ENCODE measurements at regions not wholly inside any gene's neighbourhood (a gene's known extent, or its start where the extent isn't known, plus 50 kb on each side); places are given as distances from the start of the nearest gene placed in this dataset.

GRCh38 chr5:143931476-143931875, 119.5 kb downstream of the HMHB1 start:
- no peaks in the 10 kb centered on the region for H3K4me1 ChIP-seq (ENCODE audit: control insufficient read depth, insufficient read depth, low read length)
- no peak overlapping the region for H3K4me3 ChIP-seq
- no peaks in the 10 kb centered on the region; the same call in 2 of the 3 replicates for H3K9me3 ChIP-seq (replicated peaks; ENCODE audit: control insufficient read depth, insufficient read depth, low read length)
- H3K79me2 ChIP-seq (ENCODE audit: control insufficient read depth, insufficient read depth, low read length) = no peaks in the 10 kb centered on the region
- no TSS peak for BruUV-seq (replicated peaks)
- ChIA-PET SMC1A (ENCODE audit: uncharacterized antibody, unreplicated experiment) (interaction anchor here (0.7 kb wide), 1 partner anchor 20 kb away, joined by 3 read pairs; no protein-coding TSS in a partner anchor), RAD21 (ENCODE audit: unreplicated experiment) (no interaction called here), CTCF (no interaction called here), POLR2A (no interaction called here)
- no peak overlapping the region for H2AFZ ChIP-seq (ENCODE audit: control insufficient read depth, low read depth, low read length)
- no peaks in the 10 kb centered on the region for H4K20me1 ChIP-seq (ENCODE audit: control insufficient read depth, insufficient read depth)
- WGBS (ENCODE audit: insufficient coverage, insufficient replicate concordance, low lambda C conversion rate, missing lambda C conversion rate) = 65% methylated on average over 4 of the region's 4 CpGs
- no peak overlapping the region for H3K4me2 ChIP-seq (ENCODE audit: control insufficient read depth, insufficient read depth)
- ATAC-seq (no peak), FAIRE-seq (no peak), DNase-seq (ENCODE audit: low read depth, low spot score) (no peak)
- in situ Hi-C loops (cut with MboI) (no loop called here), intact Hi-C loops (cut with micrococcal nuclease; ENCODE audit: unreplicated experiment) (no loop called here)
- H3K27me3 ChIP-seq (replicated peaks in 1 of 2; ENCODE audit: control insufficient read depth in 2 of 2, insufficient read depth in 2 of 2, low read length in 1 of 2) = no peaks in the 10 kb centered on the region
- TF ChIP-seq HCFC1 (IDR thresholded peaks at IDR 0.05; ENCODE audit: low read length) (no peak), ZZZ3 (IDR thresholded peaks at IDR 0.05; ENCODE audit: control insufficient read depth, insufficient read length, low read depth) (no peak), BCL3 (IDR thresholded peaks at IDR 0.05; ENCODE audit: borderline replicate concordance, insufficient read depth, low read depth, low read length, poor library complexity, severe bottlenecking) (no peak), NR2C2 (IDR thresholded peaks at IDR 0.05; ENCODE audit: borderline replicate concordance, control insufficient read depth, insufficient read length, low read depth) (no peak), NR2C1 (IDR thresholded peaks at IDR 0.05) (no peak), ZSCAN29 (IDR thresholded peaks at IDR 0.05) (no peak), NFYB (IDR thresholded peaks at IDR 0.05; ENCODE audit: insufficient read depth, low read depth, low read length) (no peak)
- no peak overlapping the region for H3K9ac ChIP-seq (ENCODE audit: control insufficient read depth, insufficient read depth, low read length)
- H3K27ac ChIP-seq (ENCODE audit: control insufficient read depth, insufficient read depth) = no peak overlapping the region
- no peaks in the 10 kb centered on the region for H3K36me3 ChIP-seq (ENCODE audit: control insufficient read depth in 2 of 2, insufficient read depth in 2 of 2, low read length in 1 of 2)

- no peak overlapping the region for H3K4me3 ChIP-seq
- intact Hi-C loops (cut with micrococcal nuclease; ENCODE audit: unreplicated experiment) (no loop called here), in situ Hi-C loops (cut with MboI) (no loop called here)
- H3K27me3 ChIP-seq (replicated peaks in 1 of 2; ENCODE audit: control insufficient read depth in 2 of 2, insufficient read depth in 2 of 2, low read length in 1 of 2) = no peaks in the 10 kb centered on the region
- H2AFZ ChIP-seq (ENCODE audit: control insufficient read depth, low read depth, low read length) = no peak overlapping the region
- H3K9me3 ChIP-seq (replicated peaks; ENCODE audit: control insufficient read depth, insufficient read depth, low read length) = no peaks in the 10 kb centered on the region; the same call in 2 of the 3 replicates
- ATAC-seq = no peak
- WGBS (ENCODE audit: insufficient coverage, insufficient replicate concordance, low lambda C conversion rate, missing lambda C conversion rate) = 0% methylated on average over 1 of the region's 1 CpG
- FAIRE-seq = no peak
- no peak overlapping the region for H3K4me2 ChIP-seq (ENCODE audit: control insufficient read depth, insufficient read depth)
- BruUV-seq (replicated peaks) = no TSS peak
- no peak for DNase-seq (ENCODE audit: low read depth, low spot score)
- RAD21 ChIA-PET (ENCODE audit: unreplicated experiment) = no interaction called here
- CTCF ChIA-PET = no interaction called here
- H3K9ac ChIP-seq (ENCODE audit: control insufficient read depth, insufficient read depth, low read length) = no peak overlapping the region
- H3K79me2 ChIP-seq (ENCODE audit: control insufficient read depth, insufficient read depth, low read length) = no peaks in the 10 kb centered on the region
- no peak overlapping the region for H3K27ac ChIP-seq (ENCODE audit: control insufficient read depth, insufficient read depth)
- POLR2A ChIA-PET = interaction anchor here (0.6 kb wide), 1 partner anchor 474 kb away, joined by 5 read pairs; no protein-coding TSS in a partner anchor
- H4K20me1 ChIP-seq (ENCODE audit: control insufficient read depth, insufficient read depth) = no peaks in the 10 kb centered on the region
- no peaks in the 10 kb centered on the region for H3K36me3 ChIP-seq (ENCODE audit: control insufficient read depth in 2 of 2, insufficient read depth in 2 of 2, low read length in 1 of 2)
- TF ChIP-seq TAF1 (IDR thresholded peaks at IDR 0.05; ENCODE audit: borderline replicate concordance, low read depth, low read length) (no peak), MEF2B (IDR thresholded peaks at IDR 0.05; ENCODE audit: partially characterized antibody, poor library complexity, severe bottlenecking) (no peak), POU2F2 (IDR thresholded peaks at IDR 0.05; ENCODE audit: borderline replicate concordance, low read depth, low read length) (no peak), ZNF622 (IDR thresholded peaks at IDR 0.05) (no peak), YBX1 (IDR thresholded peaks at IDR 0.05) (no peak), BCLAF1 (IDR thresholded peaks at IDR 0.05) (no peak)
- H3K4me1 ChIP-seq (ENCODE audit: control insufficient read depth, insufficient read depth, low read length) = no peaks in the 10 kb centered on the region
- SMC1A ChIA-PET (ENCODE audit: uncharacterized antibody, unreplicated experiment) = no interaction called here
These were observed 120.0 kb downstream of the HMHB1 start for GRCh38 chr5:143931986-143932385.

Measured in GM12878 (cell line).